ENCODE measurements at regions not wholly inside any gene's neighbourhood (a gene's known extent, or its start where the extent isn't known, plus 50 kb on each side); places are given as distances from the start of the nearest gene placed in this dataset.

DNA sequence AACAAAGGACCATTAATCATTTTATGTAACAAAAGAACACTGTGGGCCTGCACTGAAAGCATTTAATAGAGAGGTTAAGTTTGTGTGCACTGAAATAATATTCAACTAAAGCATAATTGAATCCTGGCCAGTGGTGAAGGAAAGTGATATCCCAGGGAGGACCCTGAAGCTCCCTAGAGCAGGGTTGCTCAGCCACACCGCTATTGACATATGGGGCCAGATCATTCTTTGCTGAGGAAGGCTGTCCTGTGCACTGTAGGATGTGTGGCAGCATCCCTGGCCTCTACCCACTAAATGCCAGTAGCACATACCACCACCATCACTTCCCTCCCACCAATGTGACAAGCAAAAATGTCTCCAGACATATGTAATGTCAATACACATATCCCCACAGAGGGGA, 166.1 kb upstream of the MTNR1B start:
- TF ChIP-seq EZH2 (IDR thresholded peaks at IDR 0.05; ENCODE audit: insufficient read depth, poor library complexity, severe bottlenecking): no peak
- no peak for TF ChIP-seq EZH2phosphoT487 (IDR thresholded peaks at IDR 0.05; ENCODE audit: insufficient read depth, low read depth)

Data from GM23248 (cell line).